GM18867 (cell line): ENCODE measurements at regions not wholly inside any gene's neighbourhood (a gene's known extent, or its start where the extent isn't known, plus 50 kb on each side); places are given as distances from the start of the nearest gene placed in this dataset.
"Not testable (repeated sequence)": the region's sequence is repeated elsewhere in the genome, so short reads cannot be mapped to it uniquely, and the experiment has no call there.

ENCODE experiments used
- ATAC-seq: cut with Tn5 transposase; IDR thresholded peaks from one replicate; pipeline ENCODE4 v1.9.1; 2021; ENCODE audit warnings: mild to moderate bottlenecking, moderate library complexity; ENCODE audit not compliant: unreplicated experiment

DNA sequence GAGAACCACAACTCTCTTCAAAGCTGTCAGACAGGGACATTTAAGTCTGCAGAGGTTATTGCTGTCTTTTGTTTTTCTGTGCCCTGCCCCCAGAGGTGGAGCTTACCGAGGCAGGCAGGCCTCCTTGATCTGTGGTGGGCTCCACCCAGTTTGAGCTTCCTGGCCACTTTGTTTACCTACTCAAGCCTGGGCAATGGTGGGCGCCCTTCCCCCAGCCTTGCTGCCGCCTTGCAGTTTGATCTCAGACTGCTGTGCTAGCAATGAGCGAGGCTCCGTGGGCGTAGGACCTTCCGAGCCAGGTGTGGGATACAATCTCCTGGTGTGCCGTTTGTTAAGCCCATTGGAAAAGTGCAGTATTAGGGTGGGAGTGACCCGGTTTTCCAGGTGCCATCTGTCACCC, 822.1 kb downstream of the KCNMA1 start:
- ATAC-seq, result not testable (repeated sequence)

DNA sequence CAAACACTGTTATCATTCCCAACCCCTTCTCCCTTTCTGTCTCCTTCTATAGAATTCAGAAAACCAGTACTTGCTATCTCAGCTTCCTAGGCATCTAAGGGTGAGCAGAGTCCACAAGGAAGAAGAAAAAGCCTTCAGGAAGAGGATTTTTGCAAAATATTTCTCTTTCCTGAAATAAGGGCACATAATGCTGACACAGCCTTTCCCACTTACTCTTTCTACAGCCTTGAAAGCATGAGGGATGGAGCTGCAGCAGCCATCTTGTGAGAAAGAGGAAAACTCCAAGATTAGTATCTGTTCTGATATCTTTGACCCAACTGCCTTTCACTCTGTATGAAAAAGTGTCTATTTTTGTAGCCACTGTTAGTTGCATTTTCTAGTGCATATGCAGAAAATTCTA, 826.2 kb downstream of the KCNMA1 start:
- ATAC-seq, result no peak

- no peak for ATAC-seq
These were observed 849.2 kb downstream of the KCNMA1 start for GRCh38 chr10:76788452-76788811.

- ATAC-seq, result no peak
These were observed 849.7 kb downstream of the KCNMA1 start for GRCh38 chr10:76787746-76788451.

DNA sequence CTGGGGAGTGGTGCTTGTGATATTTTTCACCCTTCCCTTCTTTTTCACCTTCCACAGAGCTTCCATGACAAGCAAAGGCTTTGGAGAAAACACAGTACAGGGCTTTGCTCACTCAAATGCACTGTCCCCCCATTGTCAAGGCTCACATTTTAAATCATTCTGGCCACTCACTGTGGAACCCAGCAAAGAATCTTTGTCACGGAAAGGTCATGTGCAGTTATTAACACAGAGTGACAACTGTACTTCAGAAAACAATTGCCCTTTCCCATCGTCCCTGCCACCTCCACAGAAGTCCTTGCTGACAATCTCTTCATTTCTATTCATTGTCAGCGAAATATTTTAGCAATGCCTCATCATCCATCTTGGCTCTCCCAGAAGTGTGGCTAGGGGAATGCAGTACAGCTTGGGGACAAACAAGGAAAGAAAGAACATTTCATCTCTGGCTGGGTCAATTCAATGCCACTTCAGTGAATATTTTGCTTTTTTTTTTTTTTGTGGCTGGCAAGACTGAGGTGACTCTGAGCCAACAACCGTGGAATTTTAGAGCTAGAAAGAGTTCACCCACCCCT, 851.0 kb downstream of the KCNMA1 start:
- ATAC-seq, result no peak

DNA sequence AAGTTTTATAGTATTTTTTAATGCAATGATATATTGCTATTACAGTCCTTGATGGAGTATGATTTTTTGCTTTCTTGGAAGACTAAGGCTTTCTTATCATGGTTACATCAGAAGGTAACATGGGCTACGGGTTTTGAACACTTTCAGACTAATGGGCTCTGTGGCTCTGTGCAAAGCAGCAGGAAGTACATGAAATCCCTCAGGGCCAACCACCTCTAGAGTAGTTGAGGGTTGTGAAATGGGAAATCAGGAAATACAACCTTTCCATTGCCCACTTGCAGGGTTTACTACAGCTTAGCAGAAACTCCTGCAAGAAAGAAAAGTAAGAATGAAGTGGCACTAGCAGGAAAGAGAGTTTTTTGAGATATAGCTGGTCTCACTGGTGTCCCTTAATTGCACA, 853.5 kb downstream of the KCNMA1 start:
- ATAC-seq, result no peak

GRCh38 chr10:76779796-76780301, 857.8 kb downstream of the KCNMA1 start:
- no peak for ATAC-seq

DNA sequence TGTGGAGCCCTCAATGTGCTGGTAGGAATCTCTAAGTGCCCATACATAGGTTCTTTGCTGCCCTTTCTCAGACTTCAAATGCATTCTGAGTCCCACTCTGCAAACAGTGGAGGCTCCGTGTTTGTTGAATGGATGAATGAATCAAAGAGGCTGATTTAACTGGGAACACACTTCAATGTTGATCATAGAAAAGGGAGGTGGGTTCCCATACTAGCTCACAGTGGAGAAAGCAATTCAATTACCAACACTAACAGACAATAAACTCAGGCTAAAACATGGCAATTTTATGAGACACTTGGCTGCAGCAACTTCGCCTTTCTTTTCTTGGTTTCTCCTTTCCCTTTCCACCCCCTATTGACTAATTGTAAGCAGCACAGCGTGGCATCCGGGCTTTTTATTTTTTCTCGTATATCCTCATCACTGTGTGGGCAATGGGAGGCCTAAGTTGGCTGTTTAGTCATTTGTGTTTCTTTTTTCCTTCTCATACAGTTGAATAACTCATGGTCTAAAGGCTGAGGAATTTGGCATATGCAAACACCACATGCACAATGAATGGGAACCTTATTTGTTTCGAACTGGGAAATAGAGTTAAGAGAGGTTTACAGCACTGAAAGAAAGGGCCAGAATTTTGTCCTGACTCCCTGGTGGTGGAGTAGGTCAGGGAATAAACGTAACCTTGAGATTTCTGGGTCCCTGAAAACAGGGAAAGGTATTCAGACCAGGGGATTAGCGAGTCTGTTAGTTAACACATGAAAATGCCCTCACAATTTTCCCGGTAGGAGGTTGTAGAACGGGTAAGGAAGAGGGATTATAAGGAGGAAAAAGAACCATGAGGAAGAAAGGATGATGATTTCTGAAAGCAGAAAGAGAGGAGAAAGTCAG, 858.5 kb downstream of the KCNMA1 start:
- ATAC-seq, result no peak

- ATAC-seq, result no peak
These were observed 862.5 kb downstream of the KCNMA1 start for GRCh38 chr10:76774987-76775603.

- no peak for ATAC-seq
These were observed 868.0 kb downstream of the KCNMA1 start for GRCh38 chr10:76769582-76769981.

DNA sequence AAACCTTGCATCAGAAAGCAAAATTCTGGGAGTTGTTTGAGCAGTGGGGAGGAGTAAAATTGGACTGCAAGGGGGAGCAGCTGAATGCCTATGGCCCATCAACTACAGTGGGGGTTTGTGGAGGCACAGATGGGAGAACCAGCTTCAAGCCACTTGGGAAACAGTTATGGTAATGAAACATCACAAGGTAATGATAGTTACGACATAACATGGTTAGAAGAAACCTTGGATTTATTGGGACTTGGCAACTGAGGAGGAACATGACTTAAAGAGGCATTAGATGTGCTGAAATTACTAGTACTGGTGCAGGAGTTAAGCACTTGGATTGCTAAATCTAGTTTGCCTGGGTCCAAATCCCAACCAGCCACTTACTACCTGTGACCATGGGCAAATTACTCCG, 868.4 kb downstream of the KCNMA1 start:
- ATAC-seq, result no peak

GRCh38 chr10:76766682-76767081, 870.9 kb downstream of the KCNMA1 start:
- ATAC-seq, result no peak

DNA sequence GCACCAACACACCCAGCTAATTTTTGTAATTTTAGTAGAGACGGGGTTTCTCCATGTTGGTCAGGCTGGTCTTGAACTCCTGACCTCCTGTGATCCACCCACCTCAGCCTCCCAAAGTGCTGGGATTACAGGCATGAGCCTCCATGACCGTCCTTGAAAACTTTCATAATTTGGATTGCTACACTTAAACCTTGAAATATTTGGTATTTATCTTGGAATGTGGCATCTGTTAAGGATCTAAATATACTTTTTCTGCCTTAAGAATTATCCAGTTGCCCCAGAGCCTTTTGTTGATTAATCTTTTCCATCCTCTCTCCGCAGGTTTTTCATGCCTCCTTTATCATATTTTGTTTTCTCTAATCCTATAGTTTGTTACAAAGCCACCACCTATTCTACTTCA, 872.7 kb downstream of the KCNMA1 start:
- not testable (repeated sequence) for ATAC-seq

GRCh38 chr10:76764177-76764576, 873.4 kb downstream of the KCNMA1 start:
- no peak for ATAC-seq

DNA sequence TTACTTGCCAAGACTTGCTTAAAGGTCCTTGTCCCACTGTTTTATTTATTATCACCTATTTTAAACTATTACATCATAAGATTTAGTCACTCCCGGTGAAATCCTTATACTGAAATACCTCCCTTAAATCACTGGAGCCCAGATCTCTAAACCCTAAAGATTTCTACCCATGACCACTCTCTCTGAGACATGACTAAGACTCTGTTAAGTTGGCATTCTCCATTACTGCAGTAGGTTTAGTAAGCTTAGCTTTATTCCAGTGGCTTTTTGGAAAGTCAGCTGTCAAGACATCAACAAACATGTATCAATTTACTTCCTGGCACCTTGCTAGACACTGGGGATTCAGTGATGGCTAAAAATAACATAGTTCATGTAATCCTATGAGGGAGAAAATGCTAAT, 874.2 kb downstream of the KCNMA1 start:
- ATAC-seq, result no peak

- ATAC-seq, result no peak
These were observed 877.9 kb downstream of the KCNMA1 start for GRCh38 chr10:76759681-76760080.

GRCh38 chr10:76743169-76743568, 894.4 kb downstream of the KCNMA1 start:
- no peak for ATAC-seq

GRCh38 chr10:76740514-76740913, 897.1 kb downstream of the KCNMA1 start:
- ATAC-seq, result no peak

GRCh38 chr10:76738991-76739390, 898.6 kb downstream of the KCNMA1 start:
- no peak for ATAC-seq

GRCh38 chr10:76736815-76737618, 900.6 kb downstream of the KCNMA1 start:
- ATAC-seq, result no peak

- ATAC-seq, result no peak
These were observed 901.2 kb downstream of the KCNMA1 start for GRCh38 chr10:76736392-76736791.
